Neuronal stem cell (in vitro differentiated cells): ENCODE measurements at regions not wholly inside any gene's neighbourhood (a gene's known extent, or its start where the extent isn't known, plus 50 kb on each side); places are given as distances from the start of the nearest gene placed in this dataset.

Experiments
- DNase-seq: peaks from one replicate; pipeline ENCODE4 v3.0.0-alpha.2; 2013; ENCODE audit warnings: low spot score
- H2AFZ ChIP-seq: one replicate; pipeline ENCODE4 v1.6.1; 2013; ENCODE audit warnings: mild to moderate bottlenecking, low read length, inconsistent platforms
- H2AK5ac ChIP-seq: 2 replicates; pipeline ENCODE4 v1.6.1; 2013; ENCODE audit warnings: low read depth, mild to moderate bottlenecking, inconsistent platforms, low read length, moderate library complexity, mixed read lengths
- H2BK120ac ChIP-seq: 2 replicates; pipeline ENCODE4 v1.6.1; 2013; ENCODE audit warnings: low read depth, mild to moderate bottlenecking, inconsistent platforms, low read length, moderate library complexity, mixed read lengths
- H2BK12ac ChIP-seq: one replicate; pipeline ENCODE4 v1.6.1; 2013; ENCODE audit warnings: low read length, inconsistent platforms
- H2BK15ac ChIP-seq: 2 replicates; pipeline ENCODE4 v1.6.1; 2013; ENCODE audit warnings: mild to moderate bottlenecking, low read length, inconsistent platforms, mixed read lengths
- H2BK5ac ChIP-seq: one replicate; pipeline ENCODE4 v1.6.1; 2013; ENCODE audit warnings: inconsistent platforms, mild to moderate bottlenecking, low read length, moderate library complexity
- H3K14ac ChIP-seq: one replicate; pipeline ENCODE4 v1.6.1; 2013; ENCODE audit warnings: low read length, inconsistent platforms
- H3K18ac ChIP-seq: 2 replicates; pipeline ENCODE4 v1.6.1; 2013; ENCODE audit warnings: low read length, inconsistent platforms
- H3K23ac ChIP-seq: 2 replicates; pipeline ENCODE4 v1.6.1; 2013; ENCODE audit warnings: low read depth, mild to moderate bottlenecking, mixed read lengths, low read length, inconsistent platforms; ENCODE audit not compliant: poor library complexity
- H3K27ac ChIP-seq: replicated peaks from 3 replicates; pipeline ENCODE4 v1.5.1; 2013; ENCODE audit warnings: low read length, inconsistent platforms
- H3K27me3 ChIP-seq, 3 experiments: 2 replicates each; pipeline ENCODE4 v1.6.1; 2013; ENCODE audit warnings: low read length in 3 of 3, mild to moderate bottlenecking in 2 of 3, inconsistent platforms in 1 of 3, low read depth in 1 of 3, mixed read lengths in 1 of 3, moderate library complexity in 1 of 3; ENCODE audit not compliant: control insufficient read depth in 3 of 3, insufficient read depth in 3 of 3
- H3K36me3 ChIP-seq, 2 donors: replicated peaks in 1 of 2; 2 replicates each; pipeline ENCODE4 v1.6.1; 2013; ENCODE audit warnings: low read length in 2 of 2; ENCODE audit not compliant: control insufficient read depth in 2 of 2, insufficient read depth in 2 of 2
- H3K4ac ChIP-seq: 2 replicates; pipeline ENCODE4 v1.6.1; 2013; ENCODE audit warnings: inconsistent platforms, mild to moderate bottlenecking, low read length, moderate library complexity
- H3K4me1 ChIP-seq, 2 donors: 1 replicate in 1 of 2; 2 replicates in 1 of 2; pipeline ENCODE4 v1.6.1; 2013; ENCODE audit warnings: low read length in 2 of 2, low read depth in 1 of 2; ENCODE audit not compliant: control insufficient read depth in 2 of 2, insufficient read depth in 1 of 2
- H3K4me2 ChIP-seq: one replicate; pipeline ENCODE4 v1.6.1; 2013; ENCODE audit warnings: mild to moderate bottlenecking, low read length, inconsistent platforms; ENCODE audit not compliant: insufficient read depth, poor library complexity, severe bottlenecking
- H3K4me3 ChIP-seq, 2 donors: 2 replicates each; pipeline ENCODE4 v1.5.1; 2013; ENCODE audit warnings: low read length in 2 of 2, mild to moderate bottlenecking in 2 of 2, inconsistent platforms in 1 of 2, moderate library complexity in 1 of 2
- H3K79me1 ChIP-seq: one replicate; pipeline ENCODE4 v1.6.1; 2013; ENCODE audit warnings: low read depth, mild to moderate bottlenecking, inconsistent platforms, low read length, moderate library complexity
- H3K9ac ChIP-seq: one replicate; pipeline ENCODE4 v1.6.1; 2013; ENCODE audit warnings: mild to moderate bottlenecking, low read depth, low read length, inconsistent platforms; ENCODE audit not compliant: poor library complexity
- H3K9me3 ChIP-seq, 2 donors: replicated peaks in 1 of 2; 2 replicates each; pipeline versions ENCODE3 to v1.6.1; 2013; ENCODE audit warnings: low read length in 2 of 2, mild to moderate bottlenecking in 2 of 2, inconsistent platforms in 1 of 2, low read depth in 1 of 2, mixed read lengths in 1 of 2, moderate library complexity in 1 of 2; ENCODE audit not compliant: control insufficient read depth in 2 of 2, insufficient read depth in 1 of 2
- H4K8ac ChIP-seq: one replicate; pipeline ENCODE4 v1.6.1; 2013; ENCODE audit warnings: low read depth, mild to moderate bottlenecking, inconsistent platforms, low read length, moderate library complexity
- H4K91ac ChIP-seq: one replicate; pipeline ENCODE4 v1.6.1; 2013; ENCODE audit warnings: low read length, low read depth, mild to moderate bottlenecking, inconsistent platforms; ENCODE audit not compliant: poor library complexity
- WGBS, 2 donors: extraction: QIAGEN DNeasy Blood & Tissue Kit; methylation state at CpG; one replicate each; pipeline ENCODE4 v1.1.7; 2013; ENCODE audit warnings: missing lambda C conversion rate in 2 of 2, mixed read lengths in 1 of 2; ENCODE audit not compliant: insufficient read length in 2 of 2, insufficient replicate concordance in 1 of 2; ENCODE audit errors: extremely low coverage in 2 of 2; 5-methylcytosine and 5-hydroxymethylcytosine counted together

DNA sequence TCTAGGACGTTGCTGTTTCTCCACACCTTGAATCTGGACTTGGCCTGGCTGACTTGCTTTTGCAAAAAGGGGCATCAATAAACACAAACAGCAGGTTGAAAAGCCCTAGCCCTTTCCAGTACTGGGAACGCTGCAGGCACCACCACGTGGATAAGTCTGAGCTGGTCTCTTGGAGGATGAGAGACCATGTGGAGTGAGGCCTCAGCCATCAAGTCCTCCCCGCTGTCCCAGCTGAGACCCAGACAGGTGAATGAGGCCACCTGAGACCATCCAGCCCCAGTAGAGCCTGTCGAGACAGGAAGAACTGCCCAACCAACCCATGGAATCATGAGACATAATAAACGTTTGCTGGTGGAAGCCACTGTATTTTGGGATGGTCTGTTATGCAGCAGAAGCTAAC lies 688.7 kb downstream of the PTPRU start:
- no peak overlapping the region for H2AFZ ChIP-seq
- H3K36me3 ChIP-seq, result no peaks in the 10 kb centered on the region
- H3K4ac ChIP-seq, result no peak overlapping the region
- H3K27me3 ChIP-seq, result no peaks in the 10 kb centered on the region
- no peak overlapping the region for H3K4me2 ChIP-seq
- no peak overlapping the region for H3K27ac ChIP-seq
- no peak overlapping the region for H2AK5ac ChIP-seq
- no peaks in the 10 kb centered on the region for H3K9me3 ChIP-seq
- H3K14ac ChIP-seq, result no peak overlapping the region
- no peak overlapping the region for H2BK12ac ChIP-seq
- H3K4me3 ChIP-seq, result no peak overlapping the region
- H3K9ac ChIP-seq, result no peak overlapping the region
- H4K91ac ChIP-seq, result no peak overlapping the region
- no CpG with 5 or more reads among the region's 6 CpGs for WGBS, 2 donors
- no peak overlapping the region for H3K23ac ChIP-seq
- no peak overlapping the region for H3K18ac ChIP-seq
- H2BK15ac ChIP-seq, result no peak overlapping the region
- no peak for DNase-seq
- H4K8ac ChIP-seq, result no peak overlapping the region
- peaks cover 0 to 23% of the 10 kb centered on the region in 2 donors for H3K4me1 ChIP-seq
- H2BK5ac ChIP-seq, result no peak overlapping the region
- no peaks in the 10 kb centered on the region for H3K79me1 ChIP-seq
- H2BK120ac ChIP-seq, result no peak overlapping the region

GRCh38 chr1:29924017-29924431 lies 687.7 kb downstream of the PTPRU start:
- Histone ChIP-seq H3K79me1 (no peaks in the 10 kb centered on the region), H2AFZ (no peak overlapping the region), H3K4me1 (peaks cover 0 to 23% of the 10 kb centered on the region in 2 donors), H3K4me3 (no peak overlapping the region), H2BK12ac (no peak overlapping the region), H3K18ac (peak overlapping the region; percentile 50), H3K27me3 (no peaks in the 10 kb centered on the region), H3K36me3 (no peaks in the 10 kb centered on the region), H4K91ac (no peak overlapping the region), H3K9ac (no peak overlapping the region), H3K27ac (no peak overlapping the region), H2BK5ac (peak overlapping the region; percentile 10), H3K4ac (no peak overlapping the region), H2AK5ac (no peak overlapping the region), H3K14ac (no peak overlapping the region), H4K8ac (no peak overlapping the region), H3K9me3 (no peaks in the 10 kb centered on the region), H2BK120ac (no peak overlapping the region), H2BK15ac (no peak overlapping the region), H3K4me2 (no peak overlapping the region), H3K23ac (no peak overlapping the region)
- DNase-seq, result no peak
- no CpG with 5 or more reads among the region's 2 CpGs for WGBS, 2 donors

- DNase-seq, result no peak
- WGBS, 2 donors, result no CpG with 5 or more reads among the region's 2 CpGs
These were observed 685.4 kb downstream of the PTPRU start for GRCh38 chr1:29921741-29922140.

DNA sequence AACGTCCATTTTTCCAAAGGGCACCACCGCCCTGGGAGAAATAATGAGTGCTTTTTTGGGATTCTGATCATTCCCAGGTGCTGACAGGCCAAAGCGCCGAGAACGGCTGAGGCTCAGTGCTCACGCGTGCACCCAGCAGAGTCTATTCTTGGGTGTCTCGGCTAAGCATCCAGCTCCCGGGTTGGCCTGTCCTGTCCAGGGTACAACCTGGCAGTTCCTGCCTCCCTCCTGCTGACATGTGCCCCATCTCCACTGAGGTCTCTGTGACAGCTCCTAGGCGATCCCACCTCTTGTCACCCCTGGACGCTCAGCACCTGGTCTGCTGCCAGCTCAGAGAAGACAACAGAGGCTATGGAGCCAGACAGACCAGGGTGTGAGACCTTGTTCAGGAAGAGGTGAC lies 684.5 kb downstream of the PTPRU start:
- H2AFZ ChIP-seq, result no peak overlapping the region
- no peak overlapping the region for H3K4me2 ChIP-seq
- no peak overlapping the region for H3K9ac ChIP-seq
- no peaks in the 10 kb centered on the region for H3K79me1 ChIP-seq
- peaks cover 0 to 12% of the 10 kb centered on the region in 2 donors for H3K4me1 ChIP-seq
- H2BK12ac ChIP-seq, result no peak overlapping the region
- no peak overlapping the region for H3K14ac ChIP-seq
- no peak overlapping the region for H3K4ac ChIP-seq
- no peak for DNase-seq
- no CpG with 5 or more reads among the region's 11 CpGs for WGBS, 2 donors
- H3K36me3 ChIP-seq, result no peaks in the 10 kb centered on the region
- H2BK5ac ChIP-seq, result no peak overlapping the region
- H3K9me3 ChIP-seq, result no peaks in the 10 kb centered on the region
- H3K18ac ChIP-seq, result peak overlapping the region; percentile 6
- H3K23ac ChIP-seq, result no peak overlapping the region
- no peak overlapping the region for H3K4me3 ChIP-seq
- no peak overlapping the region for H4K8ac ChIP-seq
- H2BK120ac ChIP-seq, result no peak overlapping the region
- H4K91ac ChIP-seq, result no peak overlapping the region
- no peak overlapping the region for H3K27ac ChIP-seq
- H2AK5ac ChIP-seq, result no peak overlapping the region
- H3K27me3 ChIP-seq, result no peaks in the 10 kb centered on the region
- no peak overlapping the region for H2BK15ac ChIP-seq

More at GRCh38 chr1:29921741-29922140, 685.4 kb downstream of the PTPRU start:
- H2BK15ac ChIP-seq, result no peak overlapping the region
- H3K4me3 ChIP-seq, result no peak overlapping the region
- H3K27me3 ChIP-seq, result no peaks in the 10 kb centered on the region
- no peaks in the 10 kb centered on the region for H3K36me3 ChIP-seq
- H2BK12ac ChIP-seq, result no peak overlapping the region
- H4K8ac ChIP-seq, result no peak overlapping the region
- no peak overlapping the region for H2AK5ac ChIP-seq
- no peak overlapping the region for H2BK5ac ChIP-seq
- H3K14ac ChIP-seq, result peak overlapping the region; percentile 42
- H2AFZ ChIP-seq, result no peak overlapping the region
- H3K4me2 ChIP-seq, result no peak overlapping the region
- H2BK120ac ChIP-seq, result no peak overlapping the region
- no peak overlapping the region for H3K9ac ChIP-seq
- no peak overlapping the region for H4K91ac ChIP-seq
- no peak overlapping the region for H3K18ac ChIP-seq
- no peaks in the 10 kb centered on the region for H3K9me3 ChIP-seq
- H3K4ac ChIP-seq, result no peak overlapping the region
- H3K4me1 ChIP-seq, result peaks cover 0 to 21% of the 10 kb centered on the region in 2 donors
- no peaks in the 10 kb centered on the region for H3K79me1 ChIP-seq
- H3K23ac ChIP-seq, result no peak overlapping the region
- H3K27ac ChIP-seq, result no peak overlapping the region
